ENCODE measurements at regions not wholly inside any gene's neighbourhood (a gene's known extent, or its start where the extent isn't known, plus 50 kb on each side); places are given as distances from the start of the nearest gene placed in this dataset.

DNA sequence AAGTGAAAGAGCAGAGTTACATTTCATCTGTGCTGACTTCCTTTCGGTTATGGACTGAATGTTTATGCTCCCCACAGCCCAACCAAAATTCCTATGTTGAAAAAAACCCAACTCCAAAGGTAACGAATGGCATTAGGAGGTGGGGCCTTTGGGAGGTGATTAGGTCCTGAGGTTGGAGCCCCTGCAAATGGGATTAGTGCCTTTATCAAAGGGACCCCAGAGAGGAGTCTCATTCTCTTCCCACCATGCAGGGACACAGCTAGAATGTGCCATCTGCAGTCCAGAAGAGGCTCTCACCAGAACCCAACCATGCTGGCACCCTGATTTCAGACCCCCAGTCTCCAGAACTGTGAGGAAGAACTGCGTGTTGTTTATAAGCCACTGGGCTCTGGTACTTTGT lies 199.3 kb downstream of the TOMM20 start:
- Mint-ChIP-seq H3K9me3 (peaks cover 0 to 2% (median 0%) of the 10 kb centered on the region in 7 donors), H3K4me3 (no peak overlapping the region), H3K36me3 (peaks cover 7% of the 10 kb centered on the region in 2 donors), H3K4me1 (peaks cover 76% of the 10 kb centered on the region), H3K27me3 (ENCODE audit: low read depth in 3 of 3) (peaks cover 0 to 3% (median 1%) of the 10 kb centered on the region in 3 donors), H3K27ac (no peak overlapping the region)
- Histone ChIP-seq H3K4me1 (ENCODE audit: control insufficient read depth in 1 of 2, insufficient read depth in 2 of 2, low read length in 2 of 2) (peaks cover 56 to 82% of the 10 kb centered on the region in 2 donors), H4K20me1 (ENCODE audit: insufficient read depth, low read length) (no peaks in the 10 kb centered on the region), H3K36me3 (replicated peaks in 1 of 2; ENCODE audit: control insufficient read depth in 1 of 2, insufficient read depth in 2 of 2, low read length in 2 of 2) (no peaks in the 10 kb centered on the region), H3K27me3 (ENCODE audit: control insufficient read depth in 2 of 2, insufficient read depth in 2 of 2, low read length in 2 of 2) (no peaks in the 10 kb centered on the region), H3K4me2 (replicated peaks; ENCODE audit: extremely low read depth, low read length, poor library complexity, severe bottlenecking) (no peak overlapping the region), H3K4me3 (replicated peaks in 1 of 3; ENCODE audit: low read depth in 2 of 3, low read length in 3 of 3) (no peak overlapping the region), H3K27ac (ENCODE audit: low read depth in 1 of 2, low read length in 2 of 2) (no peak overlapping the region), H3K9me3 (replicated peaks in 1 of 2; ENCODE audit: control insufficient read depth in 1 of 2, insufficient read depth in 1 of 2, low read length in 2 of 2) (no peaks in the 10 kb centered on the region), H3K79me2 (ENCODE audit: insufficient read depth, low read length) (no peaks in the 10 kb centered on the region), H2AFZ (ENCODE audit: insufficient read depth, low read depth, low read length, poor library complexity, severe bottlenecking) (no peak overlapping the region), H3K9ac (ENCODE audit: insufficient read depth, low read length, poor library complexity, severe bottlenecking) (no peak overlapping the region)
- TF ChIP-seq, protein P1, sequence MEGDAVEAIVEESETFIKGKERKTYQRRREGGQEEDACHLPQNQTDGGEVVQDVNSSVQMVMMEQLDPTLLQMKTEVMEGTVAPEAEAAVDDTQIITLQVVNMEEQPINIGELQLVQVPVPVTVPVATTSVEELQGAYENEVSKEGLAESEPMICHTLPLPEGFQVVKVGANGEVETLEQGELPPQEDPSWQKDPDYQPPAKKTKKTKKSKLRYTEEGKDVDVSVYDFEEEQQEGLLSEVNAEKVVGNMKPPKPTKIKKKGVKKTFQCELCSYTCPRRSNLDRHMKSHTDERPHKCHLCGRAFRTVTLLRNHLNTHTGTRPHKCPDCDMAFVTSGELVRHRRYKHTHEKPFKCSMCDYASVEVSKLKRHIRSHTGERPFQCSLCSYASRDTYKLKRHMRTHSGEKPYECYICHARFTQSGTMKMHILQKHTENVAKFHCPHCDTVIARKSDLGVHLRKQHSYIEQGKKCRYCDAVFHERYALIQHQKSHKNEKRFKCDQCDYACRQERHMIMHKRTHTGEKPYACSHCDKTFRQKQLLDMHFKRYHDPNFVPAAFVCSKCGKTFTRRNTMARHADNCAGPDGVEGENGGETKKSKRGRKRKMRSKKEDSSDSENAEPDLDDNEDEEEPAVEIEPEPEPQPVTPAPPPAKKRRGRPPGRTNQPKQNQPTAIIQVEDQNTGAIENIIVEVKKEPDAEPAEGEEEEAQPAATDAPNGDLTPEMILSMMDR (IDR thresholded peaks at IDR 0.05): no peak
- WGBS (ENCODE audit: insufficient coverage): no CpG with 5 or more reads among the region's 3 CpGs
- DNase-seq: no peak
- intact Hi-C loops (cut with micrococcal nuclease): no loop called here

DNA sequence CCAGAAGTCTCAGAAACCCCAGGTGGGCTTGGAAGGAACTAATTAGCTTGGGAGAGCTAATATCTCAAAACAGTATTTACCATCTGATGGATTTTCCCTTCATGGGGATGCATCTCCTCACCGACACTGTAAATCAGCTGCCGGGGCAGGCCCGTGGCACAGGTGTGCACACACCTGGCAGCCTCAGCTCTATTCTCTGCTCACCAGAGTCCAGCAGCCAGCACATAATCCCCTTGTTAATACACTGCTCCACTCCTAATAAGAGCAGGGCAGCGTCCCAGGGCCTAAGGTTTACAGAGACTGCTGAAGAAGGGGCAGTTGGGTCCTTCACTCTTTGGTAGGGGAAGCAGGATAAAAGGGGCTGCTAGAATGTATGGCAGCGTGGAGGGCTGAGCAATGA lies 200.0 kb downstream of the TOMM20 start:
- Mint-ChIP-seq H3K27ac (peak overlapping the region in 2 of 7 donors; percentile 66 to 79), H3K9me3 (peaks cover 0 to 2% (median 0%) of the 10 kb centered on the region in 7 donors), H3K36me3 (peaks cover 7% of the 10 kb centered on the region in 2 donors), H3K4me1 (peaks cover 76% of the 10 kb centered on the region), H3K27me3 (ENCODE audit: low read depth in 3 of 3) (peaks cover 0 to 6% (median 1%) of the 10 kb centered on the region in 3 donors), H3K4me3 (no peak overlapping the region)
- intact Hi-C loops (cut with micrococcal nuclease): no loop called here
- Histone ChIP-seq H4K20me1 (ENCODE audit: insufficient read depth, low read length) (no peaks in the 10 kb centered on the region), H3K9me3 (replicated peaks in 1 of 2; ENCODE audit: control insufficient read depth in 1 of 2, insufficient read depth in 1 of 2, low read length in 2 of 2) (no peaks in the 10 kb centered on the region), H3K4me3 (replicated peaks in 1 of 3; ENCODE audit: low read depth in 2 of 3, low read length in 3 of 3) (no peak overlapping the region), H3K4me2 (replicated peaks; ENCODE audit: extremely low read depth, low read length, poor library complexity, severe bottlenecking) (no peak overlapping the region), H2AFZ (ENCODE audit: insufficient read depth, low read depth, low read length, poor library complexity, severe bottlenecking) (peak overlapping the region; percentile 52), H3K36me3 (replicated peaks in 1 of 2; ENCODE audit: control insufficient read depth in 1 of 2, insufficient read depth in 2 of 2, low read length in 2 of 2) (no peaks in the 10 kb centered on the region), H3K27me3 (ENCODE audit: control insufficient read depth in 2 of 2, insufficient read depth in 2 of 2, low read length in 2 of 2) (no peaks in the 10 kb centered on the region), H3K27ac (ENCODE audit: low read depth in 1 of 2, low read length in 2 of 2) (no peak overlapping the region), H3K79me2 (ENCODE audit: insufficient read depth, low read length) (no peaks in the 10 kb centered on the region), H3K4me1 (ENCODE audit: control insufficient read depth in 1 of 2, insufficient read depth in 2 of 2, low read length in 2 of 2) (peaks cover 49 to 75% of the 10 kb centered on the region in 2 donors), H3K9ac (ENCODE audit: insufficient read depth, low read length, poor library complexity, severe bottlenecking) (no peak overlapping the region)
- no peak for DNase-seq
- WGBS (ENCODE audit: insufficient coverage): no CpG with 5 or more reads among the region's 5 CpGs
- TF ChIP-seq, protein P1 (IDR thresholded peaks at IDR 0.05): no peak

Data from CD14-positive monocyte (primary cell).